ENCODE measurements at regions not wholly inside any gene's neighbourhood (a gene's known extent, or its start where the extent isn't known, plus 50 kb on each side); places are given as distances from the start of the nearest gene placed in this dataset.

GRCh38 chr14:94906991-94907587 is 137.2 kb upstream of the GSC start:
- no peaks in the 10 kb centered on the region for H3K27me3 ChIP-seq
- H3K27ac ChIP-seq, result no peak overlapping the region
- H3K4me1 ChIP-seq, result no peaks in the 10 kb centered on the region
- ATAC-seq, result no peak
- TF ChIP-seq POLR2A (IDR thresholded peaks at IDR 0.05), result no peak
- TF ChIP-seq CTCF (IDR thresholded peaks at IDR 0.05 in 4 of 5, conservative IDR thresholded peaks at IDR 0.05 in 1 of 5), result no peak
- DNase-seq, result no peak
- H3K4me3 ChIP-seq, result no peak overlapping the region
- no peaks in the 10 kb centered on the region for H3K9me3 ChIP-seq
- no peaks in the 10 kb centered on the region for H3K36me3 ChIP-seq
- in situ Hi-C loops (cut with MboI; ENCODE audit: low sequenced_read_pairs in 4 of 4) (no loop called here), intact Hi-C loops (cut with DNase I; ENCODE audit: low total_unique reads) (no loop called here)

GRCh38 chr14:94906577-94906976 is 136.7 kb upstream of the GSC start:
- no peak for TF ChIP-seq CTCF (IDR thresholded peaks at IDR 0.05 in 4 of 5, conservative IDR thresholded peaks at IDR 0.05 in 1 of 5)
- TF ChIP-seq POLR2A (IDR thresholded peaks at IDR 0.05), result no peak
- Histone ChIP-seq H3K4me1 (no peaks in the 10 kb centered on the region), H3K9me3 (no peaks in the 10 kb centered on the region), H3K36me3 (no peaks in the 10 kb centered on the region), H3K27me3 (no peaks in the 10 kb centered on the region), H3K27ac (no peak overlapping the region), H3K4me3 (no peak overlapping the region)
- intact Hi-C loops (cut with DNase I; ENCODE audit: low total_unique reads), result no loop called here
- ATAC-seq, result no peak
- in situ Hi-C loops (cut with MboI; ENCODE audit: low sequenced_read_pairs in 4 of 4), result no loop called here
- no peak for DNase-seq

GRCh38 chr14:94904636-94905035 is 134.7 kb upstream of the GSC start:
- H3K4me1 ChIP-seq, result no peaks in the 10 kb centered on the region
- in situ Hi-C loops (cut with MboI; ENCODE audit: low sequenced_read_pairs in 4 of 4) (no loop called here), intact Hi-C loops (cut with DNase I; ENCODE audit: low total_unique reads) (no loop called here)
- H3K4me3 ChIP-seq, result no peak overlapping the region
- no peaks in the 10 kb centered on the region for H3K9me3 ChIP-seq
- H3K36me3 ChIP-seq, result no peaks in the 10 kb centered on the region
- no peak for TF ChIP-seq POLR2A (IDR thresholded peaks at IDR 0.05)
- TF ChIP-seq CTCF (IDR thresholded peaks at IDR 0.05 in 4 of 5, conservative IDR thresholded peaks at IDR 0.05 in 1 of 5), result no peak
- H3K27ac ChIP-seq, result no peak overlapping the region
- H3K27me3 ChIP-seq, result no peaks in the 10 kb centered on the region
- DNase-seq (no peak), ATAC-seq (no peak)

GRCh38 chr14:94903883-94904282 is 134.0 kb upstream of the GSC start:
- H3K36me3 ChIP-seq, result no peaks in the 10 kb centered on the region
- ATAC-seq (no peak), DNase-seq (no peak)
- TF ChIP-seq CTCF (IDR thresholded peaks at IDR 0.05 in 4 of 5, conservative IDR thresholded peaks at IDR 0.05 in 1 of 5), result no peak
- no peak for TF ChIP-seq POLR2A (IDR thresholded peaks at IDR 0.05)
- no peak overlapping the region for H3K4me3 ChIP-seq
- no peaks in the 10 kb centered on the region for H3K27me3 ChIP-seq
- intact Hi-C loops (cut with DNase I; ENCODE audit: low total_unique reads), result no loop called here
- H3K27ac ChIP-seq, result no peak overlapping the region
- H3K4me1 ChIP-seq, result no peaks in the 10 kb centered on the region
- H3K9me3 ChIP-seq, result no peaks in the 10 kb centered on the region
- in situ Hi-C loops (cut with MboI; ENCODE audit: low sequenced_read_pairs in 4 of 4), result no loop called here

- H3K9me3 ChIP-seq, result no peaks in the 10 kb centered on the region
- H3K4me1 ChIP-seq, result no peaks in the 10 kb centered on the region
- intact Hi-C loops (cut with DNase I; ENCODE audit: low total_unique reads) (no loop called here), in situ Hi-C loops (cut with MboI; ENCODE audit: low sequenced_read_pairs in 4 of 4) (no loop called here)
- no peak for ATAC-seq
- DNase-seq, result no peak
- TF ChIP-seq POLR2A (IDR thresholded peaks at IDR 0.05), result no peak
- TF ChIP-seq CTCF (IDR thresholded peaks at IDR 0.05 in 4 of 5, conservative IDR thresholded peaks at IDR 0.05 in 1 of 5), result no peak
- H3K27ac ChIP-seq, result no peak overlapping the region
- no peaks in the 10 kb centered on the region for H3K36me3 ChIP-seq
- no peak overlapping the region for H3K4me3 ChIP-seq
- no peaks in the 10 kb centered on the region for H3K27me3 ChIP-seq
Measured at GRCh38 chr14:94903338-94903737, 133.4 kb upstream of the GSC start.

Measured in gastrocnemius medialis (tissue), 4 donors.